H9 (cell line): ENCODE measurements at regions not wholly inside any gene's neighbourhood (a gene's known extent, or its start where the extent isn't known, plus 50 kb on each side); places are given as distances from the start of the nearest gene placed in this dataset.

ENCODE experiments used
- DNase-seq: peaks from one replicate; pipeline ENCODE4 v3.0.0-alpha.2; 2017
- H2AFZ ChIP-seq: one replicate; pipeline ENCODE4 v1.6.1; 2013; ENCODE audit warnings: mild to moderate bottlenecking, low read length, control low read depth, moderate library complexity
- H2AK5ac ChIP-seq: 2 replicates; pipeline ENCODE4 v1.6.1; 2013; ENCODE audit warnings: low read length, control low read depth, mixed read lengths; ENCODE audit not compliant: insufficient read length
- H2BK120ac ChIP-seq: one replicate; pipeline ENCODE4 v1.6.1; 2013; ENCODE audit warnings: low read depth, mild to moderate bottlenecking, low read length, control low read depth, inconsistent platforms; ENCODE audit not compliant: poor library complexity, severe bottlenecking
- H2BK12ac ChIP-seq: 2 replicates; pipeline ENCODE4 v1.6.1; 2013; ENCODE audit warnings: low read length, control low read depth, mixed read lengths, low read depth; ENCODE audit not compliant: insufficient read length
- H2BK15ac ChIP-seq: 2 replicates; pipeline ENCODE4 v1.6.1; 2013; ENCODE audit warnings: low read depth, low read length, control low read depth
- H2BK20ac ChIP-seq: one replicate; pipeline ENCODE4 v1.6.1; 2013; ENCODE audit warnings: low read depth, mild to moderate bottlenecking, low read length, control low read depth, inconsistent platforms; ENCODE audit not compliant: poor library complexity, severe bottlenecking
- H2BK5ac ChIP-seq: 2 replicates; pipeline ENCODE4 v1.6.1; 2013; ENCODE audit warnings: low read length, control low read depth, mixed read lengths; ENCODE audit not compliant: insufficient read length
- H3K14ac ChIP-seq: 2 replicates; pipeline ENCODE4 v1.6.1; 2013; ENCODE audit warnings: low read length, control low read depth; ENCODE audit not compliant: insufficient read depth
- H3K18ac ChIP-seq: 2 replicates; pipeline ENCODE4 v1.6.1; 2013; ENCODE audit warnings: low read depth, mild to moderate bottlenecking, mixed read lengths, low read length, control low read depth; ENCODE audit not compliant: insufficient read length
- H3K23ac ChIP-seq: 2 replicates; pipeline ENCODE4 v1.6.1; 2013; ENCODE audit warnings: low read length, control low read depth, mixed read lengths, low read depth; ENCODE audit not compliant: insufficient read length
- H3K23me2 ChIP-seq: 2 replicates; pipeline ENCODE4 v1.6.1; 2013; ENCODE audit warnings: low read depth, mild to moderate bottlenecking, mixed read lengths, low read length, control low read depth; ENCODE audit not compliant: insufficient read length, poor library complexity, severe bottlenecking
- H3K27ac ChIP-seq: 2 replicates; pipeline ENCODE4 v1.5.1; 2013; ENCODE audit warnings: low read length, control low read depth, mixed read lengths, low read depth; ENCODE audit not compliant: insufficient read length
- H3K27me3 ChIP-seq: 2 replicates; pipeline ENCODE4 v1.6.1; 2013; ENCODE audit warnings: low read length, control low read depth, inconsistent platforms; ENCODE audit not compliant: insufficient read depth
- H3K4ac ChIP-seq: 2 replicates; pipeline ENCODE4 v1.6.1; 2013; ENCODE audit warnings: low read depth, mild to moderate bottlenecking, control low read depth, inconsistent platforms, low read length, moderate library complexity
- H3K4me1 ChIP-seq: 2 replicates; pipeline ENCODE4 v1.6.1; 2013; ENCODE audit warnings: low read length, control low read depth, inconsistent platforms; ENCODE audit not compliant: insufficient read depth
- H3K4me2 ChIP-seq: 2 replicates; pipeline ENCODE4 v1.6.1; 2013; ENCODE audit warnings: low read length, control low read depth, mixed read lengths; ENCODE audit not compliant: insufficient read length, insufficient read depth
- H3K56ac ChIP-seq: 2 replicates; pipeline ENCODE4 v1.6.1; 2013; ENCODE audit warnings: low read depth, mild to moderate bottlenecking, mixed read lengths, low read length, control low read depth; ENCODE audit not compliant: insufficient read length
- H3K79me1 ChIP-seq: 2 replicates; pipeline ENCODE4 v1.6.1; 2013; ENCODE audit warnings: low read depth, mild to moderate bottlenecking, moderate library complexity, low read length, control low read depth, inconsistent platforms; ENCODE audit not compliant: insufficient read depth, poor library complexity, severe bottlenecking
- H3K79me2 ChIP-seq: 2 replicates; pipeline ENCODE4 v1.6.1; 2013; ENCODE audit warnings: low read length, control low read depth, inconsistent platforms; ENCODE audit not compliant: insufficient read depth
- H3K9ac ChIP-seq: 2 replicates; pipeline ENCODE4 v1.6.1; 2013; ENCODE audit warnings: low read length, control low read depth, mixed read lengths; ENCODE audit not compliant: insufficient read length; ENCODE audit errors: extremely low read depth
- H3K9me3 ChIP-seq: one replicate; pipeline ENCODE4 v1.6.1; 2013; ENCODE audit warnings: low read depth, low read length, inconsistent platforms; ENCODE audit not compliant: control insufficient read depth
- H3T11ph ChIP-seq: one replicate; pipeline ENCODE4 v1.6.1; 2013; ENCODE audit warnings: mild to moderate bottlenecking, low read length, control low read depth, inconsistent platforms
- H4K20me1 ChIP-seq: one replicate; pipeline ENCODE4 v1.6.1; 2013; ENCODE audit not compliant: control insufficient read depth, insufficient read length, insufficient read depth
- H4K5ac ChIP-seq: 2 replicates; pipeline ENCODE4 v1.6.1; 2013; ENCODE audit warnings: low read depth, mild to moderate bottlenecking, mixed read lengths, low read length, control low read depth; ENCODE audit not compliant: insufficient read length
- H4K8ac ChIP-seq: replicated peaks from 2 replicates; pipeline ENCODE4 v1.6.1; 2013; ENCODE audit warnings: low read length, control low read depth, mixed read lengths, low read depth; ENCODE audit not compliant: insufficient read length
- H4K91ac ChIP-seq: 2 replicates; pipeline ENCODE4 v1.6.1; 2013; ENCODE audit warnings: low read depth, mild to moderate bottlenecking, moderate library complexity, mixed read lengths, low read length, control low read depth; ENCODE audit not compliant: insufficient read length
- H3K27ac Mint-ChIP-seq, 3 experiments: 2 replicates in 2 of 3; 3 replicates in 1 of 3; pipeline ENCODE4 v1.8.0; 2020 to 2021; ENCODE audit warnings: mixed read lengths in 3 of 3, mild to moderate bottlenecking in 1 of 3, moderate library complexity in 1 of 3
- H3K27me3 Mint-ChIP-seq: 2 replicates; pipeline ENCODE4 v1.8.0; 2021; ENCODE audit warnings: low read depth, mild to moderate bottlenecking, moderate library complexity, mixed read lengths
- H3K36me3 Mint-ChIP-seq, 3 experiments: 2 replicates in 2 of 3; 3 replicates in 1 of 3; pipeline ENCODE4 v1.8.0; 2020 to 2021; ENCODE audit warnings: low read depth in 3 of 3, mixed read lengths in 3 of 3; ENCODE audit not compliant: insufficient read depth in 1 of 3
- H3K4me1 Mint-ChIP-seq, 2 experiments: 2 replicates each; pipeline ENCODE4 v1.8.0; 2020; ENCODE audit warnings: mixed read lengths in 2 of 2
- H3K4me3 Mint-ChIP-seq, 2 experiments: 2 replicates in 1 of 2; 3 replicates in 1 of 2; pipeline ENCODE4 v1.8.0; 2020 to 2021; ENCODE audit warnings: mild to moderate bottlenecking in 2 of 2, mixed read lengths in 2 of 2, moderate library complexity in 1 of 2
- H3K9me3 Mint-ChIP-seq, 2 experiments: 2 replicates in 1 of 2; 3 replicates in 1 of 2; pipeline ENCODE4 v1.8.0; 2020; ENCODE audit warnings: mild to moderate bottlenecking in 2 of 2, mixed read lengths in 2 of 2, moderate library complexity in 1 of 2
- CTCF ChIP-seq: fragments of 200-600 bp; sonication (generic); conservative IDR thresholded peaks from 3 replicates; pipeline ENCODE4 v1.8.0; 2021; ENCODE audit warnings: antibody characterized with exemption, mild to moderate bottlenecking
- WGBS: extraction: QIAGEN DNeasy Blood & Tissue Kit; methylation state at CpG from one replicate; pipeline ENCODE4 v1.1.7; 2013; ENCODE audit warnings: missing lambda C conversion rate, low lambda C conversion rate, mixed read lengths; ENCODE audit not compliant: insufficient read length; ENCODE audit errors: extremely low coverage; 5-methylcytosine and 5-hydroxymethylcytosine counted together

GRCh38 chr14:50036637-50037036, 79.7 kb downstream of the VCPKMT start:
- H3K27me3 ChIP-seq, result no peaks in the 10 kb centered on the region
- no peaks in the 10 kb centered on the region for H3K4me1 ChIP-seq
- no peaks in the 10 kb centered on the region for H3K79me2 ChIP-seq
- H3K56ac ChIP-seq, result no peak overlapping the region
- no peak overlapping the region for H3T11ph ChIP-seq
- H4K20me1 ChIP-seq, result no peaks in the 10 kb centered on the region
- H3K18ac ChIP-seq, result no peak overlapping the region
- no peak overlapping the region for H3K4me2 ChIP-seq
- no peak for TF ChIP-seq CTCF
- no CpG with 5 or more reads among the region's 4 CpGs for WGBS
- Mint-ChIP-seq H3K27me3 (peaks cover 2% of the 10 kb centered on the region; the same call in 1 of the 2 replicates), H3K9me3 (no peaks in the 10 kb centered on the region), H3K4me1 (peaks cover 0 to 5% of the 10 kb centered on the region in 2 experiments; a peak in 3 of 4 replicates), H3K36me3 (no peaks in the 10 kb centered on the region), H3K27ac (peak overlapping the region in 1 of 3 experiments; percentile 24; a peak in 1 of 7 replicates), H3K4me3 (no peak overlapping the region)
- H3K79me1 ChIP-seq, result no peaks in the 10 kb centered on the region
- no peak overlapping the region for H2BK15ac ChIP-seq
- H2AFZ ChIP-seq, result no peak overlapping the region
- no peak overlapping the region for H2BK120ac ChIP-seq
- H3K9me3 ChIP-seq, result no peaks in the 10 kb centered on the region
- no peak overlapping the region for H3K14ac ChIP-seq
- H2BK5ac ChIP-seq, result no peak overlapping the region
- no peak overlapping the region for H4K91ac ChIP-seq
- H3K23ac ChIP-seq, result no peak overlapping the region
- no peaks in the 10 kb centered on the region for H3K23me2 ChIP-seq
- no peak overlapping the region for H3K9ac ChIP-seq
- H3K4ac ChIP-seq, result no peak overlapping the region
- H4K8ac ChIP-seq, result no peak overlapping the region
- no peak overlapping the region for H2BK12ac ChIP-seq
- no peak overlapping the region for H3K27ac ChIP-seq
- no peak overlapping the region for H4K5ac ChIP-seq
- no peak overlapping the region for H2BK20ac ChIP-seq
- no peak overlapping the region for H2AK5ac ChIP-seq
- no peak for DNase-seq
